HG02970 (cell line): ENCODE measurements at regions not wholly inside any gene's neighbourhood (a gene's known extent, or its start where the extent isn't known, plus 50 kb on each side); places are given as distances from the start of the nearest gene placed in this dataset.
"Not testable (repeated sequence)": the region's sequence is repeated elsewhere in the genome, so short reads cannot be mapped to it uniquely, and the experiment has no call there.

Experiments used
- ATAC-seq: cut with Tn5 transposase; IDR thresholded peaks from one replicate; pipeline ENCODE4 v1.9.1; 2021; ENCODE audit warnings: mild to moderate bottlenecking, moderate library complexity, moderate number of reproducible peaks; ENCODE audit not compliant: unreplicated experiment, low FRiP score

DNA sequence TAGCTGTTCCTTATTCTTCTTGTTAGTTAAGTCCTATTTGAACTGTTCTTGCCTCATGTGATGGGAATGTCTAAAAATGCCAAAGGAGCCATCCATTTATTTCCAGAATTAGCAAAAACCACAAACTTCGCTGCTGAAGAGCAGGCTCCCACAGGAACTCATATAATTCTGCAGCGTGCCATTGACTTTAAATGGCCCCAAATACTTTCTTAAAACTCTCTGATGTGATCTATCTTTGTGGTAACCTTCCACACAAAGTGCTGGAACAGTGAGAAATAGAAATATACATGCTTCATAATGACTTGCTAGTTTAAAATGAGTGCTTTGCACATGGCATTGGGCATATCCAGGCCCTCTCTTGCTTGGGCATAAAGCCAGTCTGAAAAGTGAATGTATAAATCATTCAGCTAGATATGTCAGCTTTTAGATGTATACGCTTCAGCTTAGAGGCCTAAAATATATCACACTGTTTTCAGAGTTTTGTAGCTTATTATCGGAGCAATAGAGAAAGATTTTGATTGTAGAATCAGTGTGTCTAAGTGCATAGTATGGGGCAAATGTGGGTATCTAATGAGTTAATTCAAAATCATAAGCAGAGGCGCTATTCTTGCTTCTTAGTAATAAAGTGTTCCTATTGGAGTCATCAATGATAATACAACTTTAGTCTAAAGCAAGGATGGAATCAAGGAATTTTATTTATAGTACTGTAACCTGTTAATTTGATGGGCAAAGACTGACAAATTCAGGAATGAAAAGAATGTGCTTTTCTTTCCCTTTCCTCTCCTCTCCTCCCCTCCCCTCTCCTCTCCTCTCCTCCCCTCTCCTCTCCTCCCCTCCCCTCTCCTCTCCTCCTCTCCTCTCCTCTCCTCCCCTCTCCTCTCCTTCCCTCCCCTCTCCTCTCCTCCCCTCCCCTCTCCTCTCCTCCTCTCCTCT is 392.2 kb upstream of the ZFP42 start:
- no peak for ATAC-seq

DNA sequence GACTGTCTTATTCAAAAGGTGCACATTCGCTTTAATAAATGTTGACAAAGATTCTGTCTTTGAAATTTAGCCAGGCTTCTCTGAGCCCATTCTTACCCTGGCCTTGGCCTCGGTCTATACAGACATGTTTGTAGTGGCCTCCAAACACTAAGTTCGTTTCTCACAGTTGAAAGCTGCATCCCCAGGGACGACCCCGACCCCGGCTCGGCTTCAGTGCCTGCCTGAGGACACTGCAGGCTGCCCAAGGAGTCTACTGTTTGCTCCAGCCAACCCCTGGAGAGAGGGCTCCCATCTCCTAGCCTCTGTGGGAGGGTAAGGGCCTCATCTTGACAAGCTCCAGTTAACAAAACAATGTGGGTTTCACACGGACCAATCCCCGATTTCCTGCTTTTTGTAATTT is 390.6 kb upstream of the ZFP42 start:
- no peak for ATAC-seq

DNA sequence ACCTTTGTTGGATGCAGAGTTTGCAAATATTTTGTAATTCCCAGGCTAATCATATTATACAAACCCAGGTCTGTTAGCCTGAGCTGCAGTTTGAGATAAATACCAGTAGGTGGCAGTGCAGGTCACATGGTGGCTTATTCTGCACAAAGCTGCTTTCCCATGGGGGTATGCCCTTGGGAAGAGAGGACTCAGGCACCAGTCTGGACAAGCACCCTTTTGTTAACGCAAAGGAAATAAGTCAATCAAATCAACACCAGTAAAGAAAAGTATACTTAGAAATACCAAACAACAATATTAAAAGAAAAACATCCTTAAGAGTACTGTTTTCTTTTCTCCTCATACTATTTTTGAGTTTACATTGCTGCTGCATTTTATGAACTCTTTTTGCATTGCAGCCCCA is 389.0 kb upstream of the ZFP42 start:
- no peak for ATAC-seq

DNA sequence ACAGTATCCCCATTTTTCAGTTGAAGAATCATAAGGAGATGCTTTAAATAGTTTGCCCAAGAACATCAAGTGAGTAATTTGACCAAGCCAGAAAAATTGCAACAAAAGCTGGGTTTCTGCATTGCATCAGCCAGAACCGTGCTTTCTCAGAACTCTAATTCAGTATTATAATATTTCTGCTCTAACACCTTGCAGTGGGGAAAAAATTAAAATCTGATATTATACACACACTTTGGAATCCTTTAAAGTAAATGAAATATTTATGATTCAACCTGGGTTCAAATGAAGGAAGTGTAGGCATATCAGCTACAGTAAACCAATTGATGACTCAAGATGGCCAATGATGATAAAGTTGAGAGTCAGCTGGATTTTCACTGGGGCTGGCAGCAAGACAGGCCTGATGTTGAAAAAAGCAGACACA is 387.6 kb upstream of the ZFP42 start:
- no peak for ATAC-seq

DNA sequence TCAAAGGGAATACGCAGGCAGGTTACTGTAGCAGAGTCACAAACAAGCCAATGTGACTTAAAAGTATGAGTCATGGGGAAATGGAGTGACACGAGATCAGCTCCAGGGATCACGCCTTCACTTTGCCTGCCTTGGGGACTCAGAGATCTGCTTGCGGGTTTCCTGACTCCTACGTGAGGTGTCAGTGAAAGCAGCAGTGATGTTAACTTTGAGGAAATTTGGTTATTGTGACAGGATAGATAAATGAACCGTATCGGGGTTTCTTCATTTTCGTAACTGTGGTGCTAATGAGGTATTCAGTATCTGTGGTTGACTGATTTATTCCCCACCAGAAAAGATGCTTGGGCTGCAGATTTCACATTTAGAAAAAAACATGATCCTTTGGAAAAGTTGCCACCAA is 383.3 kb upstream of the ZFP42 start:
- no peak for ATAC-seq

DNA sequence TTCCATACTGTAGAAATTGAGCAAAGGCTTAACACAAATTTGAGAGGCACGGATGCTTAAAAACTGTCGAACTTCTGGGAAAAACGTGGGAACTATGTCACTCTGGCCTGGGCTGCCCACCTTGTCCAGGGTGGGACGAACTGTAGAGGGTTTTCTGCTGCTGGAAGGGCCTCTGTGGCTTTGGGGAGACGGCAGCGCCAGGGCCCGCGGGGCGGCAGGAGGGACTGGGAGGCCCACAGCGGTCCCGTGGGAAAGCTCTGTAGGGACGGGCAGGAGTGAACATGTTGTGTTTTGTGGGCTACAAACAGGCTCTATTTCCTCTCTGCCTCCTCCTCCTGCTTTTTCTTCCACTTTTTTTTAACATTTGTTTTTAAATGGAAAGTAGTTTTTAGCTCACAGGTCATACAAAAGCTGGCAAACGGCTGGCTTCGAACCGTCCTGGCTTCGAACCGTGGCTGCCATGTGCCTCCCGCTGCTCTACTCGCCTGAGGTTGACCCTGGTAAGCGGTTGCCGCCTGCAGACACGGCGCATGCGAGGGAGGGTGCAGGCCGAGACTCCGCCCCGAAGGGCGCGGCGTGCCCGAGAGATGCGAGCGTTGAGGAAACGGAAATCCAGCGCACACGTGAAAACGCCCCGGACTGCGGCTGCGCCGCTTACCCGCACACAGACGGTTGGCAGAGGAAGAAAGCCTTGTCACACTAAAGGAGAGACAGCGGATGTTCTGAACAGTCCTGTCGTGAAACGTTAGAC is 382.3 kb upstream of the ZFP42 start:
- ATAC-seq, result no peak

DNA sequence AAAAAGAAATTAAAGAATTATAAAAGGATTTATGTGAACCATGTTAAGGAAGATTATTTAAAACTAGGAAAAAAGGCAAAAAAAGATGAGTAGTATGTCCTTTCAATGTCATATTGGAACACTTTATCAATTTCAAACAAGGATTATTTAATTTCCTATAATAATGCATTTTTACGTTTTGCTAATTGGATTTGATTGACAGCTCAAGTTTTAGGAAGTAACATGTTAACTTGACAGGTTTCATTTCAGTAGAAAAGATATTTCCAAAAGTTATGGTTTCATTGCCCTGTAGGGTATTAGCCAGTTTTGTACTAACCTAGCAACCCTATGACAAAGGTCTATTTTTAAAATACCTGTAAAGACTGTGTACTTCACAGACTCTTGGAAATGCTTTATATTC is 379.6 kb upstream of the ZFP42 start:
- ATAC-seq, result no peak

DNA sequence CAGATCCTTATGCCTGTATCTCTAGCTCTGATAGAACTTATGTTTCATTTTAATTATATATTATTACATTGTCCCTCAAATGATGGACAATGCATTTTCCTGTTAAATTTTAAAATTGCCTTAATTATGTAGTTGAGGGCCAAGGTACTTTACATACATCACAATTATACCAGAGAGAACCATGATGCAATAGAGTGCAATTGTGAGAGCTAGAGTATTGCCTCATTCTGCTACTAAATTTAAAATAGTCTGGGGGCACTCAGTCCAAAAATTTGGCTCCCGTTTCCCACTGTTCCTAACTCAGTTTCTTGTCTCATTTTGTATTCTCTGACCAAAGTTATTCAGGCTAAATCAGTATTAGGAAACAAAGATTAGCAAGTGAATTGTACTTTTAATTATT is 378.5 kb upstream of the ZFP42 start:
- no peak for ATAC-seq

DNA sequence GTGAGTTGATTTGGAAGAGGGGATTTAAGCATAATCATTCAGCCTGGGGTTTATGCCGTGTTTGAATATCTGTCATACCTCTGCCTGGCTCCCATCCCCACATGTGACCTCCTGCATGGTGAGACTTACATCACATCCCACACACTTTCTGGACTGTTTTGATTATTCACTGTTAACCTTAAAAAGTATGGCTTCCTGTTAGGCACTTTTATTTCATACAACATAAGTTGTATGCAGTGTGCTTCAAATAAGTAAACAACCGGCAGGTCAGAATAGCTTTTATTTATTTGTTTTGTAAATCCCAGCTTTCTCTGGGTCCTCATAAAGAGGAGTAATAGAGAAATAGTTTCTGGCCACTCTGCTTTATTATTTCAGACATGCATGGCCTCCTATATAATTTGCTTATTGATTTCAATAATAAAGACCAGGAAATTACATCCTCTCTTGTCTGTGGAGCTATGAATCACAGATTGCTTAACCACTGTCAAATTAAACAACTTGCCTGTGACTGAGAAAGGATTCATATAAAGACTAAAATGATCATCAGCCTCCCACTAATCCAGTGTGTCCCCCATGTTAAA is 376.8 kb upstream of the ZFP42 start:
- no peak for ATAC-seq

DNA sequence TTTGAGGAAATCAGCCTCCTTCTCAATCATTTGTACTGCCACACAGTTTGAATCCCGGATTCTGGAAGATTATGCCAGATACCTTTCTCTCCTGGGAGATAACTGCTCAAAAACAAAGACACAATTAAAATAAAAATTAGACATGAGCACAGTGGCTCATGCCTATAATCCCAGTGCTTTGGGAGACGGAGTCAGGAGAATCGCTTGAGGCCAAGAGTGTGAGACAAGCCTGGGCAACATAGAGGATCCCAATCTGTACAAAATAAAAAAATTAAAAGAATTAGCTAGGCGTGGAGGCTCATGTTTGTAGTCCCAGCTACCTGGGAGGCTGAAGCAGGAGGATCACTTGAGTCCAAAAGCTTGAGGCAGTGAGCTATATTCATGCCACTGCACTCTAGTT is 376.3 kb upstream of the ZFP42 start:
- no peak for ATAC-seq

DNA sequence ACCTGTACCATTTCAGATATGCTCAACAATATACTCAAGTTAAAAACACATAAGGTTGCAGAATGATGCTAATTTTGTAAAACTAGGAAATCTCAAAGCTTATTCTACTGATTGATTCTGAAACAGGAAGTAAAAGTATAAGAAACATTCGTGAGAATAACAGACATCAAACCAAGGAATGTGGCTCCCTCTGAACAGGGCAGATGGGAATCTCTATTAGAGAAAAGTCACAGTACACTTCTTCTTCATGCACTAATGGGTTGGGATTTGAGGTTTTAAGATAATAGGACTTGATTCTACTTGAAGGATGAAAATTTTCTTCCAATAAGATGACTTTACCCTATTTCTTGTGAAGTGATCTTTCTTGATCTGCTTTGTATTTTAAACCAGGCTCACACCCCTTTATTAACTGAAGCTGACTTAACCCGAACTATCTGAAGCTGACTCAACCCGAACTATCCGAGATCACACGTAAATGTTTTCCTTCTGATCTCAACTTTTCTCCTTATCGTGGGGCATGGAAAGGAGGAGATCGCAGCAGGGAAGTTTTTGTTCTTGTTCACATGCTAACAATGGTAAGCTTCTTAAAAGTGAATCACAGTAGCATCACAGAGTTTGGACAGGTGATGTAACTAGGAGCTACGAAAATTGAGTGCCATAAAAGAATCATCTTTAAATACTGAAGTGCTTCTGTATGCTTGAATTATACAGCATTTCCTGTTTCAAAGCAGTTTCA is 363.1 kb upstream of the ZFP42 start:
- ATAC-seq, result no peak

DNA sequence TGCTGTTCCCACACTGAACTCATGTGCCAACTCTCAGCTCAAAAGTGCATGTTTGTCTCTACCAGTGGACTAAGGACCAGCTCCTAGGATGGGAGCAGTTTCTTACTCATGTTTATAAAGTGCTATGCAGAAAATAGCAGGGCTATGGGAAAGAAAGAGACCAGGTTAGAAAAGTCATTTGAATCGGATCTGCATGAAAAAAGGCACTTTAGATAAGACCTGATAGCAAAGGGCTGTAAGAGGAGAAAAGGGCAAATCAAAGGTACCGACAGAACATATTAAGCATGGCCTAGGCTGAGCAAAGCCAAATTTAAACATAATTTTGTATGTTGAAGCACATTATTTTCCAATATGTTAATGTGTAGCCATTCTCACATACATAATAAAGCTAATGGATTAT is 362.3 kb upstream of the ZFP42 start:
- ATAC-seq, result no peak

DNA sequence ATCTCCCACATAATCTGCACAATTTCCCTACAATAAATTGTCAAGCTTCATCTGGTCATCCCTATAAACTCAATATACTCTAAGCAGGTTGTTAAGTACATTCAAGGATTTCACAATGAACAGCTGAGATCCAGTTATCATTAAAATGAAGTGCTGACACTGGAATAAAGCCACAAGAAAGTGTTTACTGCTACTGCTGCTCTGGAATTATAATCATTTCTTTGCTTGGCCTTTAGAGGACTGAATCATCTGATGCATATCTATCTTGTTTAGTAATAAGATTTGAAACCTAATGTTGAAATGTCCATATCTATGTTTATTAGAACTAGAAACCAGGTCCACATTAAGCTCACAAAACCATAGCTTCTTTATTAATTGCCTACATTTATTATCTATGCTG is 338.6 kb upstream of the ZFP42 start:
- ATAC-seq, result no peak

DNA sequence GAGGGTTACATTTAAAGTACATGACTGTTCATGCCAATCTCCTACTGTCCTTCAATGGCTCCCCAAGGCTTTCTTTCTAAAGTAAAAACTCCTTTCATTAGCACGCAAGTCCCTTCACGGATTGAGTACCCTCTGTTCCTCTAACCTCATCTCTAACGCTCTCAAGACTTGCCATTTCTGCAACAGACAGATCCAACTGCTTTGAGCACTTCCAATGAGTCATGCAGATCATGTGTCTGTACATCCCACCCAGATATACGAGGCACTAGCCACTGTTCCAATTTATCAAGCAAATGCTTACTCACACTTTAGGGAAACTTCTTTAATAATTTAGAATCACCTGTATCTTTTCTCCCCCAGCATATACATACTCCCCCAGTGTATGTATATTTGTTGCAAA is 332.5 kb upstream of the ZFP42 start:
- no peak for ATAC-seq

DNA sequence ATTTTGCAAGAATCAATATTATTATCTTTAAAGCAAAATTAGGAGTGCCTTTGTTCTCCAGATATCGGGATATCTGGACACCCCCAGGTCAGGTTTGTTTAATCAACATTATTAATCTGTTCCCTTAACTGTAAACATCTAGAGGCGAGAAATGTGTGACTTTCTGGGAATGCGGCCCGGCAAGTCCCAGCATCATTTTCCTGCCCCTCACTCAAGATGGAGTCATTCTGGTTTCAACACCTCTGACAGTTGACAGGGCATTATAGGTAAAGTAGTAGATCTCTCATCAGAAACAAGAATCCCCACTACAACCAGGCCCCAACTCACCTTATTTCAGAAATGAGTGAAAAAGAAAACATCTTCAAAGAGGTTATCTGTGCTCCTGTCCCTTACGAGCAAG is 331.6 kb upstream of the ZFP42 start:
- no peak for ATAC-seq

DNA sequence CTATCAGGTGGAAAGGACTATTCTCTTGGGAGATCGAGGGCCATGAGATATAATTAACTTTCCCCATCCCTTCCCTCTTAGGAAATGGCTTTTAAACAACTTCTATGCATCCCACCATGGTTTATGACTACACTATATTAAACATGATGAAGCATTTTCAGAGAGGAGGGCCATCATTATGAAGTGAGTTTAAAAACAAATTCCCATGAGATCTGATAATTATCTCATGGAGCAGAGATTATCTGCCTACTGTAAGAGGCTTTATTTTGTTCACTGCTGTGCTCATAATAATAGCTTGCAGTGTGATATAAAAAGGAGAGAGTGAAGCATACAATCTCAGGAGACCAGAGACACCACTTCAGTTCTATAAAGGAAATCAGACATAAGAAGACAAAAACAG is 330.5 kb upstream of the ZFP42 start:
- ATAC-seq, result no peak

DNA sequence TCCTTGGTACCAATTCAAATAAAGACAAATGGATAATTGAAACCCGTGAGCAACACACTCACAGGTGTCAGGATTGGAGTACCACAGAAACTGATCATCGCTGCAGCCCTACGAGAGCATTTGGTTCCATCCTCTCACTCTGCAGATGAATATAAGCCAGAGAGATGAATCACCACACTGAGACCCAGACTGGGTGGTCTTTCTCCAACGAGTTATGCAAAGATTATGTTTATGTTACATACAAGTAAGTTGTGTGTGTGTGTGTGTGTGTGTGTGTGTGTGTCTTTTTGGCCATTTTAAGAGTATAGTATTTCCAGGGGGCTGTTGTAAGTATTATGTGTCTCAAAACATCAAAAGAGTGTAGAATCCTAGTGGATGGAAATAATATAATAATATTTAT is 329.5 kb upstream of the ZFP42 start:
- no peak for ATAC-seq

DNA sequence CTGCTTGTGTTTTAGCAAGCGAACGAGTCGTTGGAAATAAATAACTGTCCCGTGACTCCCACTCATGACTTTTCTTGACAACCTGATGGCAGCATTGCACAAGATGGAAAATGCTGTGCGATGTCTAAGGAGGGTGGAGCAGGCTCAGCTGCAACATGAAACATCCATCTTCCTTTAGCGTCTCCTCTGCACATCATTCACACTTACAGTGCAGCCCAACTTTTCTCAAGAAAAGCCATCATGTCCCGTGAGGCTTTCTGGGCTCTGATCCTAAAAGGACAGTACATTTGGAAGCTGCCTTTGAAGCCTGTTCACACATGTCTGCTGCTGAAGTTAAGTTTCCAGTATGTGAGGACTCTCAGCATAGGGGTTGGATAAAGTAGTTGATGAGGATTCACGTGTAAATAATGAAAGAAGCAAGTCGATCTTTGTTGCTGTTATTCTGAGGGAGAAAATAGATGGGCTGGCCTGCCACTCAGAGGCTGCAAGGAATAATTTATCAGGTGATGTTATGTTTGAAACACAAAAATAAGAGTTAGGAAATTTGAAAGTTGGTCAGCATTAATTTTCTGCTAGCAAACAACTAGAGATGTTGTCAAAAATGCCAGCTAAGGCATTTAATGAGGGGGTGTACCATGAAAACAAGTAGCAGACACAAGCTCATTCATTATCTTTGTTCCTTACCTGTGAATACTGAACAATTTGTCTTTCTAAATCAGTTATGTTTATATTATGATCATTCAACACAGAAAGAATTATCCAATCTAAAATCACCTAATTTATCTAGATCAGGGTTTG is 328.7 kb upstream of the ZFP42 start:
- ATAC-seq, result no peak

DNA sequence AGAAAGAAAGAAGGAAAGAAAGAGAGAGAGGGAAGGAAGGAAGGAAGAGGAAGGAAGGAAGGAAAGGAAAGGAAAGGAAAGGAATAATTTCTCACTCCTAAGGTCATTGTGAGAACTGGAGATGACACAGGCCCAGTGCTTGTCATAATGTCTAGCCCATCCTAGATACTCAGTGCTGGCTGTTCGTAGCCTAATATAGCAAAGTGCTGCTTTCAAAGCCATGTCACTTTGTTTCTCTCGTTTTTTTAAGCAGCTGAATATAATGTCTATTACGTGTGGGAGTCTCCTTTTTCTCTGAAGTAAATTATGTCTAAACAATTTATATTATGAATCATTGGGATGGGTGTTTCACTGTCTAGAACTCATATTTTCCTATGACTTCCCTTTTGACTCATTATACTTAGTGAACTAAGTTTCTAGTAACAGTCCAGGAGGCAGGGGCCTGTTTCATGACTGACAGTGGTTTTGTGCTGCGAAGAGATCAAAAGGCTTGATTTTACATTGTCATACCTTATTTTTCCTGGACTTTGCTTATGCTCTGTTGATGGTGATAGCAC is 327.0 kb upstream of the ZFP42 start:
- ATAC-seq, result no peak

DNA sequence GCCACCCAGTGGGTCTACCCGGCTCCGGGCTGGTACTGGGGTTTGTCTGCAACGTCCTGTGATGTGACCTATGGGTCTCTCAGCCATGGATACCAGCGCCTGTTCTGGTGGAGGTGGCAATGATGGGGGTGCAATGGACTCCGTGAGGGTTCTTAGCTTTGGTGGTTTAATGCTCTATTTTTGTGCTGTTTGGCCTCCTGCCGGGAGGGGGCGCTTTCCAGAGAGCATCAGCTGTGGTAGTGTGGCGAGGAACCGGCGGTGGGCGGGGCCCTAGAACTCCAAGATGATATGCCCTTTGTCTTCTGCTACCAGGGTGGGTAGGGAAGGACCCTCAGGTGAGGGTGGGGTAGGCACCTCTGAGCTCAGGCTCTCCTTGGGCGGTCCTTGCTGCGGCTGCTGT is 324.1 kb upstream of the ZFP42 start:
- ATAC-seq, result not testable (repeated sequence)
